Activated CD4-positive, alpha-beta T cell treated with anti-CD3 and anti-CD28 coated beads for 36 hours (primary cell): ENCODE measurements at regions not wholly inside any gene's neighbourhood (a gene's known extent, or its start where the extent isn't known, plus 50 kb on each side); places are given as distances from the start of the nearest gene placed in this dataset.

Experiments
- ATAC-seq: fragments of 200-7000 bp; cut with Tn5 transposase; one replicate; pipeline ENCODE4 v1.10.0; 2021; ENCODE audit warnings: mild to moderate bottlenecking, moderate library complexity
- CTCF ChIA-PET: fragments of 350-600 bp; sonication (Branson Sonifier 250); formaldehyde crosslinking; loops from one replicate; lab custom pipeline; 2021; ENCODE audit warnings: antibody characterized with exemption; lab: Charles Lee
- POLR2A ChIA-PET: fragments of 350-600 bp; sonication (Branson Sonifier 250); formaldehyde crosslinking; loops from one replicate; lab custom pipeline; 2021; ENCODE audit warnings: antibody characterized with exemption, inconsistent platforms; lab: Charles Lee
- DNase-seq: peaks from one replicate; pipeline ENCODE4 v3.0.0-alpha.2; 2020
- H3K27ac Mint-ChIP-seq: one replicate; pipeline ENCODE4 v1.8.0; 2021; ENCODE audit warnings: mixed read lengths
- H3K27me3 Mint-ChIP-seq: one replicate; pipeline ENCODE4 v1.8.0; 2021; ENCODE audit warnings: mixed read lengths
- H3K36me3 Mint-ChIP-seq: one replicate; pipeline ENCODE4 v1.8.0; 2021; ENCODE audit warnings: low read depth, mixed read lengths
- H3K4me1 Mint-ChIP-seq: one replicate; pipeline ENCODE4 v1.8.0; 2021; ENCODE audit warnings: mixed read lengths
- H3K4me3 Mint-ChIP-seq: one replicate; pipeline ENCODE4 v1.8.0; 2021; ENCODE audit warnings: mild to moderate bottlenecking, moderate library complexity, mixed read lengths
- H3K9me3 Mint-ChIP-seq: one replicate; pipeline ENCODE4 v1.8.0; 2021; ENCODE audit warnings: low read depth, mixed read lengths
- intact Hi-C, 2 experiments: fragments of 100-400 bp; cut with DNase I in 1 of 2; cut with micrococcal nuclease in 1 of 2; formaldehyde crosslinking; loops; one replicate each; pipeline versions ENCODE4 v1.14.2 to v1.15.1; 2022 to 2024; cut with DNase I, micrococcal nuclease

DNA sequence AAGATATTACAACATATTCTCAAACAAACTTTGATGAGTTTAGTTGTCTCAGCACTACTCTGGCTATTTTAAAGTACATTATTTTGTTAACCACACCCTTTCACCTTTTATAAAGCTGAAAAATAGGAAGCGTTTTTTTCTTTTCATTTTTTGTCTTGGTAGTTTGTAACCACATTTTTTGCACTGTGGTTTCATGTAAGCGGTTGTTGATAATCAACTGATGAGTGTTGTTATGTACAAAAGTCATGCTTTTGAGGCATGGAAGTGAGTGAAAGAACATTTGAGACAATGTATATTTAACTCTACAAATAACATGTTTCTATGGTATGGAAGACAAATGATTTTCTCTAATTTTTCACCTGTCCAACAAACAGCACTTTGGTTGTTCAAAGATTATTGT lies 52.1 kb upstream of the ATP2B1 start:
- H3K4me3 Mint-ChIP-seq: no peak overlapping the region
- no peaks in the 10 kb centered on the region for H3K36me3 Mint-ChIP-seq
- no peak overlapping the region for H3K27ac Mint-ChIP-seq
- no peak for ATAC-seq
- CTCF ChIA-PET: no interaction called here
- H3K4me1 Mint-ChIP-seq: peaks cover 40% of the 10 kb centered on the region
- H3K27me3 Mint-ChIP-seq: no peaks in the 10 kb centered on the region
- intact Hi-C loops: no loop called here
- POLR2A ChIA-PET: no interaction called here
- H3K9me3 Mint-ChIP-seq: peaks cover 4% of the 10 kb centered on the region
- DNase-seq: no peak
